Pancreas (tissue), 10 donors: ENCODE measurements at regions not wholly inside any gene's neighbourhood (a gene's known extent, or its start where the extent isn't known, plus 50 kb on each side); places are given as distances from the start of the nearest gene placed in this dataset.

Experiments
- ATAC-seq, 4 donors: fragments of 200-7000 bp; cut with Tn5 transposase; one replicate each; pipeline versions ENCODE4 v1.8.0 to v1.9.1; 2020; ENCODE audit warnings: mild to moderate bottlenecking in 4 of 4, moderate library complexity in 4 of 4
- DNase-seq, 6 donors: peaks; one replicate each; pipeline ENCODE4 v3.0.0-alpha.2; 2020
- FAIRE-seq: peaks from 2 replicates; lab custom pipeline; 2012; peaks lifted over from hg19 to GRCh38; lab: Jason Lieb, UNC
- H3K27ac ChIP-seq, 4 donors: fragments of 200-600 bp; sonication (generic); 1 replicate in 3 of 4; 2 replicates in 1 of 4; pipeline versions ENCODE4 v1.5.0 to v1.8.0; 2020
- H3K27me3 ChIP-seq, 4 donors: fragments of 200-600 bp; one replicate each; pipeline ENCODE4 v1.8.0; 2021
- H3K36me3 ChIP-seq, 3 donors: fragments of 200-600 bp; sonication (generic) in 1 of 3; one replicate each; pipeline versions ENCODE4 v1.5.0 to v1.8.0; 2020 to 2021
- H3K4me1 ChIP-seq, 3 donors: fragments of 200-600 bp; one replicate each; pipeline ENCODE4 v1.8.0; 2021
- H3K4me3 ChIP-seq, 4 donors: fragments of 200-600 bp; sonication (generic) in 2 of 4; one replicate each; pipeline versions ENCODE4 v1.5.0 to v1.8.0; 2020 to 2021
- H3K9me3 ChIP-seq, 4 donors: fragments of 200-600 bp; one replicate each; pipeline ENCODE4 v1.8.0; 2021
- WGBS, 2 donors: extraction: QIAGEN DNeasy Blood & Tissue Kit; methylation state at CpG; one replicate each; pipeline ENCODE4 v1.1.7; 2013; 5-methylcytosine and 5-hydroxymethylcytosine counted together
- intact Hi-C, 3 donors: fragments of 100-400 bp; cut with DNase I; formaldehyde crosslinking; loops; one replicate each; pipeline versions ENCODE4 v1.11.1 to v1.14.2; 2022
- TF ChIP-seq, protein P1 (sequence below), 4 donors: fragments of 200-600 bp; sonication (generic) in 3 of 4; IDR thresholded peaks; one replicate each; pipeline versions ENCODE4 v1.5.0 to v1.8.0; 2021; ENCODE audit warnings: antibody characterized with exemption in 4 of 4
- donor health status: healthy with polysubstance abuse.
- donor health status: DM: no; HTN: no; CAD: no; lungs with moderate emphysema.
- donor health status: DM: no; HTN: no; CAD: no.
- donor health status: control.
- donor health status: control.
- donor health status: Bipolar disorder and iron deficiency.
- donor health status: DM: yes; HTN: yes; CAD: no.
- donor health status: DM: no; HTN: no; CAD: no.
- donor health status: DM: no; HTN: no; CAD: no.
- donor health status: DM: yes; HTN: yes; CAD: no.

DNA sequence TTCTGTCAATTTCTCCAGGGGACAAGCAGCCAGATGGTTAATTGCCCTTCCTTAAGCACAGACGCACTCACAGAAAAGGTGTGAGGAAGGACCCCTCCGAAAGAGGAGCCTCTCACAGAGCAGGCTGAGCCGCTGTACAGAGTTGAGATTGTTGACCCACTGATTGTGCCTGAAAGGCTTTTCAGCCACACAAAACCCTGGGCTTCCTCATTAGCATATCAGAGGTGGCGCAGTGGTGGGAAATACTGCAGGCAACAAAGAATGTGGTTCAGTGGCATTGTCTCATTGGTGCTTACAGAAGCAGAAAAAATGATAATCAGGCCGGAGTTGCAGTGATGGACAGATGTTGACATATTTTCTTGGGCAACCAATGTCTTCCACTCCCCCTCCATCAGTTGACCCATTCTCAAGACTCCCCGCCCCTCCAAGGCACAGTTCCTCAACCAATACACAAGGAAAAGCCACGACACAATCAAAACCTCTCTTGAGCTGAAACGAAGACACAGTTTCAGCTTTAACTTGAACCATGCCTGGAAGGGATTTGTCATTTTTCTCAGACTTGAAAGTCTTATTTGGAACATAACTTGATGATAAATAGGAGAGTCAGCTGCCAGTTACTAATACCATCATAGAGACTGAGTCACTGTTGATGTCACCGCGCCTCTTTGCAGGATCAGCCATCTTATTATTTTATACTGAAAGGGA lies 53.1 kb downstream of the ATXN3L start:
- Histone ChIP-seq H3K4me1 (no peaks in the 10 kb centered on the region), H3K9me3 (no peaks in the 10 kb centered on the region), H3K27me3 (peaks cover 0 to 5% (median 0%) of the 10 kb centered on the region in 4 donors), H3K36me3 (no peaks in the 10 kb centered on the region), H3K27ac (no peak overlapping the region), H3K4me3 (no peak overlapping the region)
- intact Hi-C loops: no loop called here
- ATAC-seq (no peak), FAIRE-seq (no peak), DNase-seq (no peak)
- TF ChIP-seq, protein P1, sequence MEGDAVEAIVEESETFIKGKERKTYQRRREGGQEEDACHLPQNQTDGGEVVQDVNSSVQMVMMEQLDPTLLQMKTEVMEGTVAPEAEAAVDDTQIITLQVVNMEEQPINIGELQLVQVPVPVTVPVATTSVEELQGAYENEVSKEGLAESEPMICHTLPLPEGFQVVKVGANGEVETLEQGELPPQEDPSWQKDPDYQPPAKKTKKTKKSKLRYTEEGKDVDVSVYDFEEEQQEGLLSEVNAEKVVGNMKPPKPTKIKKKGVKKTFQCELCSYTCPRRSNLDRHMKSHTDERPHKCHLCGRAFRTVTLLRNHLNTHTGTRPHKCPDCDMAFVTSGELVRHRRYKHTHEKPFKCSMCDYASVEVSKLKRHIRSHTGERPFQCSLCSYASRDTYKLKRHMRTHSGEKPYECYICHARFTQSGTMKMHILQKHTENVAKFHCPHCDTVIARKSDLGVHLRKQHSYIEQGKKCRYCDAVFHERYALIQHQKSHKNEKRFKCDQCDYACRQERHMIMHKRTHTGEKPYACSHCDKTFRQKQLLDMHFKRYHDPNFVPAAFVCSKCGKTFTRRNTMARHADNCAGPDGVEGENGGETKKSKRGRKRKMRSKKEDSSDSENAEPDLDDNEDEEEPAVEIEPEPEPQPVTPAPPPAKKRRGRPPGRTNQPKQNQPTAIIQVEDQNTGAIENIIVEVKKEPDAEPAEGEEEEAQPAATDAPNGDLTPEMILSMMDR (IDR thresholded peaks at IDR 0.05): no peak
- WGBS, 2 donors: 77 to 97% methylated on average over 10 of the region's 10 CpGs

DNA sequence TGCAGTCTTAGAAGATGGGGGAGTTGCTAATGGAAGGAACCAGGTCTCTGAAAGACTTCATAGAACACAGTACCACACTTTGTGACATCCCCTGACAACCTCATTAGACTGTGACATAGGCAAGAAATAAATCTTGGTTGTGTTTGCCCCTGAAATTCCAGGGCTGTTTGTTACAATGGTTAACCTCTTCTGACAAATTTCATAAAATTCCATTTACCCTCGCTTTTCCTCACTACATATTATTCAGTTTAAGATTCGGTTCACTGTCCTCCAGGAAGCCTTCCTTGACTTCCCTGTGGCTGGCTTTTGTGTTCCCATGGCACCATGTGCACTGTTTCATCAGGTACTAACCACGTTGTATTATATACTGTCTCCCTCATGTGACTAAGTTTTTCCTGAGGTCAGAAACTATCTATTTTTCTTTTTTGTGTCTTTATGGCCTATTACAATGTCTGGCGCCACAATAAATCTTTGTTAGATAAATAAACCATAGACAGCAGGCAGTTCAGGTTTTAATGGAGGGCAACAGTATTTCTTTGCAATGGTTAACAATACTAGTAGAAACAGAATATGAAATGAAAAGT lies 54.2 kb downstream of the ATXN3L start:
- H3K4me1 ChIP-seq: no peaks in the 10 kb centered on the region
- DNase-seq (no peak), FAIRE-seq (no peak), ATAC-seq (no peak)
- no peak overlapping the region for H3K4me3 ChIP-seq
- no peak overlapping the region for H3K27ac ChIP-seq
- WGBS, 2 donors: 74 to 82% methylated on average over 4 of the region's 4 CpGs
- no peaks in the 10 kb centered on the region for H3K9me3 ChIP-seq
- TF ChIP-seq, protein P1 (IDR thresholded peaks at IDR 0.05): no peak
- intact Hi-C loops: no loop called here
- peaks cover 0 to 5% (median 0%) of the 10 kb centered on the region in 4 donors for H3K27me3 ChIP-seq
- H3K36me3 ChIP-seq: no peaks in the 10 kb centered on the region

DNA sequence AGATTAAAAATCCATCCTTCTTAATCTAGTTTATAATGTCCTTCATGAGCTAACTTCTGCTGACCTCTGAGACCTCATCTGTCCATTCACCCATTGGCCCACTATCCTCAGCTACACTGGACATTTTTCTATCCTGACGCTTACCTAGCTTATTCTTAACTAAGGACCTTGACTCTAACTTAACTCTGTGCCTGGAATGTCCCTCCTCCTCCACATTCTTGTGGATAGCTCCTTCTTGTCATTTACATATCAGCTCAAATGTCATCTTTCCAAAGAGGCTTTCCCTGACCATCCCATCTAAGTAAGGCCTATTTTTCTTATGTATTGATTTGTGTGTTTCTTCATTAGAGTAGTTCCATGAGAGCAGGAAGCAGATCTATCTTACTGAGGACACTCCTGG lies 54.7 kb downstream of the ATXN3L start:
- intact Hi-C loops: no loop called here
- FAIRE-seq (no peak), ATAC-seq (no peak)

DNA sequence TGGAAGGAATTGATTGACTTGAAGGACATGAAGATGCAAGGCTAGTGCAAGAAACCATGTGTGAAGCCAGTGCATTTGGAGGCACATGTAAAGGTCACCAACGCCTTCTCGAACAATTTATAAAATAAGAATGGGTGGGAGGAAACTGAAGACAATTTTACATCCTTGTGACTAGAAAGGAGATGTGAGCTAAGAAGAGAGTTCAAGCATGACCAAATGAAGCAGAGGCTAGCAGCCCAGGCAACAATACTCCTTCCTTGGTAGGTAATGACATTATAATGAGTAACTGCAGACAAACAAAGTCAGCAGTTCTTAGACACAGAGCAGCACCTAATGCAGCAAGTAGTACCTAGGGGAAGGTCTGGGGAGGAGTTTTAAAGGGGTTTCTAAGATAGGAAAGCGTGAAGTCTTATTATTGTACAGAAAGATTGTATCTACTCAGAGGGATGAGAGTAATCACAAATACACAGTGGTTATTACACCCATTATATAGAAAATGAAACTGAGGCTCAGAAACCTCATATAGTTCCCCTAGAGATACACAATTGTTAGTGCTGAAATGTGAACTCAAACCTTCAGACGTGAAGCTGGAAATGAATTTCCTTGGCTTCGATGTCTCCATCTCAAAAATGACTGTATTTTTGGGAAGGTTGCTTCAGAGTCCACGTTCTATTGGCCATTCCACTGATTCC lies 56.1 kb downstream of the ATXN3L start:
- Histone ChIP-seq H3K36me3 (no peaks in the 10 kb centered on the region), H3K4me3 (no peak overlapping the region), H3K4me1 (no peaks in the 10 kb centered on the region), H3K27me3 (peaks cover 0 to 5% (median 0%) of the 10 kb centered on the region in 4 donors), H3K9me3 (no peaks in the 10 kb centered on the region), H3K27ac (no peak overlapping the region)
- no peak for ATAC-seq
- intact Hi-C loops: no loop called here
- no peak for DNase-seq
- TF ChIP-seq, protein P1 (IDR thresholded peaks at IDR 0.05): no peak
- FAIRE-seq: no peak
- 82 to 92% methylated on average over 6 of the region's 6 CpGs for WGBS, 2 donors

More for the DNA sequence above, 54.7 kb downstream of the ATXN3L start:
- no peaks in the 10 kb centered on the region for H3K4me1 ChIP-seq
- WGBS, 2 donors: 73 to 79% methylated on average over 1 of the region's 1 CpG
- DNase-seq: no peak
- no peak overlapping the region for H3K4me3 ChIP-seq
- H3K27me3 ChIP-seq: peaks cover 0 to 5% (median 0%) of the 10 kb centered on the region in 4 donors
- no peaks in the 10 kb centered on the region for H3K36me3 ChIP-seq
- H3K27ac ChIP-seq: no peak overlapping the region
- no peaks in the 10 kb centered on the region for H3K9me3 ChIP-seq
- TF ChIP-seq, protein P1 (IDR thresholded peaks at IDR 0.05): no peak
